ENCODE measurements at regions not wholly inside any gene's neighbourhood (a gene's known extent, or its start where the extent isn't known, plus 50 kb on each side); places are given as distances from the start of the nearest gene placed in this dataset.

GRCh38 chrX:115486510-115486909 lies 74.5 kb upstream of the PLS3 start:
- TF ChIP-seq NR1H2 (CRISPR knock-in tag; IDR thresholded peaks at IDR 0.05): no peak
- no peak for TF ChIP-seq CTCF (IDR thresholded peaks at IDR 0.05)
- no peak for TF ChIP-seq USF2 (CRISPR knock-in tag; IDR thresholded peaks at IDR 0.05)
- no peak for TF ChIP-seq NFYB (CRISPR knock-in tag; conservative IDR thresholded peaks at IDR 0.05; ENCODE audit: low read depth)
- TF ChIP-seq RELA (CRISPR knock-in tag; IDR thresholded peaks at IDR 0.05; ENCODE audit: borderline replicate concordance): no peak
- TF ChIP-seq NFE2L1 (CRISPR knock-in tag; IDR thresholded peaks at IDR 0.05): no peak

Data from WTC11 (cell line).